Kidney epithelial cell (primary cell): ENCODE measurements at regions not wholly inside any gene's neighbourhood (a gene's known extent, or its start where the extent isn't known, plus 50 kb on each side); places are given as distances from the start of the nearest gene placed in this dataset.
"Not testable (repeated sequence)": the region's sequence is repeated elsewhere in the genome, so short reads cannot be mapped to it uniquely, and the experiment has no call there.

ENCODE experiments used
- DNase-seq: peaks from one replicate; pipeline ENCODE4 v3.0.0-alpha.2; 2010; ENCODE audit warnings: low read depth
- H3K27me3 ChIP-seq: 2 replicates; pipeline ENCODE4 v1.6.0; 2011; ENCODE audit warnings: low read length; ENCODE audit not compliant: control insufficient read depth, insufficient read depth
- H3K36me3 ChIP-seq: 2 replicates; pipeline ENCODE4 v1.5.1; 2011; ENCODE audit warnings: low read length; ENCODE audit not compliant: control insufficient read depth, insufficient read depth
- H3K4me3 ChIP-seq: 2 replicates; pipeline ENCODE4 v1.5.1; 2011; ENCODE audit warnings: low read depth, mild to moderate bottlenecking, control low read depth, low read length
- TF ChIP-seq, protein P1 (sequence below): IDR thresholded peaks from 2 replicates; pipeline ENCODE4 v1.5.1; 2011; ENCODE audit warnings: mild to moderate bottlenecking, moderate library complexity, low read length, control low read depth, inconsistent platforms; ENCODE audit not compliant: insufficient read depth, poor library complexity, severe bottlenecking

- TF ChIP-seq, protein P1, sequence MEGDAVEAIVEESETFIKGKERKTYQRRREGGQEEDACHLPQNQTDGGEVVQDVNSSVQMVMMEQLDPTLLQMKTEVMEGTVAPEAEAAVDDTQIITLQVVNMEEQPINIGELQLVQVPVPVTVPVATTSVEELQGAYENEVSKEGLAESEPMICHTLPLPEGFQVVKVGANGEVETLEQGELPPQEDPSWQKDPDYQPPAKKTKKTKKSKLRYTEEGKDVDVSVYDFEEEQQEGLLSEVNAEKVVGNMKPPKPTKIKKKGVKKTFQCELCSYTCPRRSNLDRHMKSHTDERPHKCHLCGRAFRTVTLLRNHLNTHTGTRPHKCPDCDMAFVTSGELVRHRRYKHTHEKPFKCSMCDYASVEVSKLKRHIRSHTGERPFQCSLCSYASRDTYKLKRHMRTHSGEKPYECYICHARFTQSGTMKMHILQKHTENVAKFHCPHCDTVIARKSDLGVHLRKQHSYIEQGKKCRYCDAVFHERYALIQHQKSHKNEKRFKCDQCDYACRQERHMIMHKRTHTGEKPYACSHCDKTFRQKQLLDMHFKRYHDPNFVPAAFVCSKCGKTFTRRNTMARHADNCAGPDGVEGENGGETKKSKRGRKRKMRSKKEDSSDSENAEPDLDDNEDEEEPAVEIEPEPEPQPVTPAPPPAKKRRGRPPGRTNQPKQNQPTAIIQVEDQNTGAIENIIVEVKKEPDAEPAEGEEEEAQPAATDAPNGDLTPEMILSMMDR: no peak
- Histone ChIP-seq H3K27me3 (no peaks in the 10 kb centered on the region), H3K4me3 (no peak overlapping the region), H3K36me3 (no peaks in the 10 kb centered on the region)
- no peak for DNase-seq
Measured at GRCh38 chr1:245060684-245061374, 94.0 kb upstream of the KIF26B start.

GRCh38 chr1:245059806-245060424, 94.9 kb upstream of the KIF26B start:
- Histone ChIP-seq H3K27me3 (no peaks in the 10 kb centered on the region), H3K4me3 (no peak overlapping the region), H3K36me3 (no peaks in the 10 kb centered on the region)
- no peak for DNase-seq
- TF ChIP-seq, protein P1: no peak

DNA sequence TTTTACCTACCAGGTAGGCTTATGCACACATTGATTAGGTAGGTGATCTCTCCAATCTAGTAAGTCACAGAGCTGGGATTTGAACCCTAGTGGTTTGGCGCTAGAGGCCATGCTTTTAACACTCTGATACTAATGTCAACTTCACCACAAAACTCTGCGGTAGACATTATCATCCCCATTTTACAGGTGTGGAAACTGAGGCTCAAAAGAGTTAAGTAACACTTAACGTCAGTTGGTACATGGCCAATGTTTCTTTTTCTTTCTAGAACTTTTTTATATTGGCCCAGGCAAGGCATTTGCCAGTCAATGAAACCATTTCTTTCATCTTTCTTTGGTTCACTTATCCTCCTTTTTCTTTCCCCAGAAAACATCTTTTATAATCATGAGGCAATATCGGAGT, 95.9 kb upstream of the KIF26B start:
- no peaks in the 10 kb centered on the region for H3K36me3 ChIP-seq
- no peaks in the 10 kb centered on the region for H3K27me3 ChIP-seq
- TF ChIP-seq, protein P1: no peak
- no peak for DNase-seq
- H3K4me3 ChIP-seq: no peak overlapping the region

GRCh38 chr1:245058436-245058835, 96.3 kb upstream of the KIF26B start:
- no peaks in the 10 kb centered on the region for H3K27me3 ChIP-seq
- H3K4me3 ChIP-seq: no peak overlapping the region
- no peaks in the 10 kb centered on the region for H3K36me3 ChIP-seq
- TF ChIP-seq, protein P1: no peak
- no peak for DNase-seq

DNA sequence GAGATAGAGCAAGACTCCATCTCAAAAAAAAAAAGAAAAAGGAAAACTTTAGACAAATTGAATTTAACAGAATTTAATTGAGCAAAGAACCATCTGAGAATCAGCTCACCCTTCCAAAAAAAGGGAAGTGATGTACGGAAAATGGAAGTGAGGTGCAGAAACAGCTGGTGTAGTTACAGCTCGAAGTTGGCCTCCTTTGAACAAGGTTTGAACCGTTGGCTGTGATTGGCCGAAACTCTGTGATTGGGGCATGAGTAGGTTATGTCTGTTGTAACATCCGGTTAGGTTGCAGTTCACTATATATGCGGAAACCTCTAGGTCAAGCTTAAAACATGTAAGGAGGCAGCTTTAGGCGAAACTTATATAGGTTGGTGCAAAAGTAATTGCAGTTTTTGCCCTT, 97.9 kb upstream of the KIF26B start:
- H3K4me3 ChIP-seq: no peak overlapping the region
- H3K36me3 ChIP-seq: no peaks in the 10 kb centered on the region
- TF ChIP-seq, protein P1: no peak
- H3K27me3 ChIP-seq: no peaks in the 10 kb centered on the region
- no peak for DNase-seq

GRCh38 chr1:245056296-245056695, 98.5 kb upstream of the KIF26B start:
- H3K36me3 ChIP-seq, DNase-seq, H3K4me3 ChIP-seq, H3K27me3 ChIP-seq: not testable (repeated sequence)
